ENCODE measurements at regions not wholly inside any gene's neighbourhood (a gene's known extent, or its start where the extent isn't known, plus 50 kb on each side); places are given as distances from the start of the nearest gene placed in this dataset.

DNA sequence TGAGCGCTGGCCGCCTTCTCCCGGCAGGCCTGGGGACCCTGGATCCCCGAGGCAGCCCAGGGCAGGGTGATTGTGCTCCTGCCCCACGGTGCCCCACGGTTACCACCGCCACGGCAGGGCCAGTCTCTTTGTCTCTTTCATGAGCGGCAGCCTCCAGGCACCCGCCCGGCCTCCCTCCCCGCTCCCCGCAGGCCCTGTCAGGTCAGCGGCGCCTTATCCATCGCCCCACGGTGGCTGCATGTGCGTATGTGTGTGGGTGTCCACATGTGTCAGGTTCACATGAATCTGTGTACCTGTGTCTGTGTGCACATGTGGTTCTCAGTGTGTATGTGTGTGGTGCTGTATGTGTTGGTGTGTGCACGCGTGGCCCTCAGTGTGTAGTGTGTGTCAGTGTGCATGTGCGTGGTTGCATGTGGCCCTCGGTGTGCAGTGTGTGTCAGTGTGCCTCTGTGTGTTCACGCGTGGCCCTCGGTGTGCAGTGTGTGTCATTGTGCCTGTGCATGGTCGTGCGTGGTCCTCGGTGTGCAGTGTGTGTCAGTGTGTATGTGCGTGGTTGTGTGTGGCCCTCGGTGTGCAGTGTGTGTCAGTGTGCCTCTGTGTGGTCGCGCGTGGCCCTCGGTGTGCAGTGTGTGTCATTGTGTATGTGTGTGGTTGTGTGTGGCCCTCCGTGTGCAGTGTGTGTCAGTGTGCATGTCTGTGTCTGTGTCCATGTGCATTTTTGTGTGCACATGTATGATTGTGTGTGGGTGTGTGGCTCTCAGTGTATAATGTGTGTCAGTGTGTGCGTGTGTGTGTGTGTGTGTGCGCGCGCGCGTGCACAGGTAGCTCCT, 239.2 kb upstream of the GSE1 start:
- TF ChIP-seq, protein P1, sequence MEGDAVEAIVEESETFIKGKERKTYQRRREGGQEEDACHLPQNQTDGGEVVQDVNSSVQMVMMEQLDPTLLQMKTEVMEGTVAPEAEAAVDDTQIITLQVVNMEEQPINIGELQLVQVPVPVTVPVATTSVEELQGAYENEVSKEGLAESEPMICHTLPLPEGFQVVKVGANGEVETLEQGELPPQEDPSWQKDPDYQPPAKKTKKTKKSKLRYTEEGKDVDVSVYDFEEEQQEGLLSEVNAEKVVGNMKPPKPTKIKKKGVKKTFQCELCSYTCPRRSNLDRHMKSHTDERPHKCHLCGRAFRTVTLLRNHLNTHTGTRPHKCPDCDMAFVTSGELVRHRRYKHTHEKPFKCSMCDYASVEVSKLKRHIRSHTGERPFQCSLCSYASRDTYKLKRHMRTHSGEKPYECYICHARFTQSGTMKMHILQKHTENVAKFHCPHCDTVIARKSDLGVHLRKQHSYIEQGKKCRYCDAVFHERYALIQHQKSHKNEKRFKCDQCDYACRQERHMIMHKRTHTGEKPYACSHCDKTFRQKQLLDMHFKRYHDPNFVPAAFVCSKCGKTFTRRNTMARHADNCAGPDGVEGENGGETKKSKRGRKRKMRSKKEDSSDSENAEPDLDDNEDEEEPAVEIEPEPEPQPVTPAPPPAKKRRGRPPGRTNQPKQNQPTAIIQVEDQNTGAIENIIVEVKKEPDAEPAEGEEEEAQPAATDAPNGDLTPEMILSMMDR (conservative IDR thresholded peaks at IDR 0.05): no peak
- TF ChIP-seq ZFX (IDR thresholded peaks at IDR 0.05): no peak

Measured in C4-2B (cell line).